ENCODE measurements at regions not wholly inside any gene's neighbourhood (a gene's known extent, or its start where the extent isn't known, plus 50 kb on each side); places are given as distances from the start of the nearest gene placed in this dataset.

DNA sequence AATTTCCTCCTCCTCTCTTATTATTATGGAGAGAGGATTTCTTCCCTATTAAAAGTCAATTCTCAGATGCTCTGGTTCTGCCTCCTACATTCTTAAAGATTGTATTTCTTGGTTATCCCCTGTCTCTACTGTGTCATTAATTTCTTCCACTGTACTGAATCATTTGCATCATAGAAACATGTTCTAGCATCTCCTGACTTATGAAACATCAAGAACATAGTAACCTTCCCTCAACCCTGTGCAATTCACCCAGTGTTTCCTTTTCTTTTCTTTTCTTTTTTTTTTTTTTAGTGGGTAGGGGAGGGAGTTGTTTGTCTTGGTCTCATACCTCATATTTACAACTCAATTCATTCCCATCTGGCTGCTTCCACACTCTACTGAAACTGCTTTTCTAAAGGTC is 288.0 kb upstream of the PLET1 start:
- no peaks in the 10 kb centered on the region for H3K4me1 Mint-ChIP-seq
- H3K4me3 Mint-ChIP-seq, result no peak overlapping the region
- peaks cover 2% of the 10 kb centered on the region for H3K9me3 Mint-ChIP-seq
- H3K36me3 Mint-ChIP-seq (ENCODE audit: low read depth), result no peaks in the 10 kb centered on the region
- TF ChIP-seq, protein P1, sequence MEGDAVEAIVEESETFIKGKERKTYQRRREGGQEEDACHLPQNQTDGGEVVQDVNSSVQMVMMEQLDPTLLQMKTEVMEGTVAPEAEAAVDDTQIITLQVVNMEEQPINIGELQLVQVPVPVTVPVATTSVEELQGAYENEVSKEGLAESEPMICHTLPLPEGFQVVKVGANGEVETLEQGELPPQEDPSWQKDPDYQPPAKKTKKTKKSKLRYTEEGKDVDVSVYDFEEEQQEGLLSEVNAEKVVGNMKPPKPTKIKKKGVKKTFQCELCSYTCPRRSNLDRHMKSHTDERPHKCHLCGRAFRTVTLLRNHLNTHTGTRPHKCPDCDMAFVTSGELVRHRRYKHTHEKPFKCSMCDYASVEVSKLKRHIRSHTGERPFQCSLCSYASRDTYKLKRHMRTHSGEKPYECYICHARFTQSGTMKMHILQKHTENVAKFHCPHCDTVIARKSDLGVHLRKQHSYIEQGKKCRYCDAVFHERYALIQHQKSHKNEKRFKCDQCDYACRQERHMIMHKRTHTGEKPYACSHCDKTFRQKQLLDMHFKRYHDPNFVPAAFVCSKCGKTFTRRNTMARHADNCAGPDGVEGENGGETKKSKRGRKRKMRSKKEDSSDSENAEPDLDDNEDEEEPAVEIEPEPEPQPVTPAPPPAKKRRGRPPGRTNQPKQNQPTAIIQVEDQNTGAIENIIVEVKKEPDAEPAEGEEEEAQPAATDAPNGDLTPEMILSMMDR (conservative IDR thresholded peaks at IDR 0.05), result no peak
- H3K27me3 Mint-ChIP-seq (ENCODE audit: low read depth), result peaks cover 5% of the 10 kb centered on the region
- no peak overlapping the region for H3K27ac Mint-ChIP-seq (ENCODE audit: unreplicated experiment)
- no peak for DNase-seq (ENCODE audit: low read depth, low spot score)

DNA sequence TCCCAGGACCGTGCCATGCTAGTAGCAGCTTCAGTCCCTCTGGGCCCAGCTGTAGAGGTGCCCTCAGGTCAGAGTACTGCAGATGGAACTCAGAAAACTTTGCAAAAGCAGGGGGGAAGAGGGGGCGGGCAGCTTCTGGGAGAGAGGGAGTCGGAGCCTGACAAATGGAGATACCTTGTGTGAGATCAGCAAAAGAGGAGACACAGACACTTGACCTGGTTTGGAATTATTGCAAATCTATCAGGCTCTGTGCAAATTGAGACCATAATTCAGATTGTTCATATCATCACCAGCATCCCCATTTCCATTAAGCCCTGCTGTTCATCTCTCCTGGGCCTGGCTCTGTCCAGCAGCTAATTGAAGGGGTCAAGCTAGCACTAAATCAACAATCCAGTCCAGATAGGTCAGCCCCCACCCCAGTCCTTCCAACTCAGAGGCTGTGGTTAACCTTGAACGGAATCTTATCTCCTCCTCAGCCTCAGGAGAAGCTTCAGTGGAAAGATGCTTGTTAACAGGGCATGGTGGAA is 292.6 kb upstream of the PLET1 start:
- TF ChIP-seq, protein P1 (conservative IDR thresholded peaks at IDR 0.05), result no peak
- H3K9me3 Mint-ChIP-seq, result peaks cover 2% of the 10 kb centered on the region

DNA sequence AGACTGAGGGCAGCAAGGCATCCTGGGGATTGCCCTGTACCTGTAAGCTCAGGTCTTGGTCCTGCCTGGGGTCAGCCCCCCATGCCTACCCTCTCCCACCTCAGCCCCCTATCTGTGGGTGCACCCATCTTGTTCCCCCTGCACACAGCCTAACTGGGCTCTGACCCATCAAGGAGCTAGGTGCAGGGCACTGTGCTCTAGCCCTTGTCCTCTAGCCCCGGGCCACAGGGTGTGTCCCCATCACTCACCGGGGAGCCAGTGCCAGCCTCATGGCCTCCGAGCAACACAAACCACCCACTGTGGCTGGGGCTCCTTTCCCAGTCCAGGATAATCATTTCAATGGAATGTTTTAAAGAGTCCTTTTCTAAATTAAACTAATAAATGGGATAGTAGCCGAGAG is 293.9 kb upstream of the PLET1 start:
- Mint-ChIP-seq H3K36me3 (ENCODE audit: low read depth) (no peaks in the 10 kb centered on the region), H3K27me3 (ENCODE audit: low read depth) (peaks cover 5% of the 10 kb centered on the region), H3K4me1 (peaks cover 4% of the 10 kb centered on the region), H3K9me3 (peaks cover 2% of the 10 kb centered on the region), H3K4me3 (no peak overlapping the region), H3K27ac (ENCODE audit: unreplicated experiment) (no peak overlapping the region)
- DNase-seq (ENCODE audit: low read depth, low spot score), result no peak
- TF ChIP-seq, protein P1 (conservative IDR thresholded peaks at IDR 0.05), result no peak

More for the DNA sequence above, 292.6 kb upstream of the PLET1 start:
- Mint-ChIP-seq H3K4me3 (no peak overlapping the region), H3K4me1 (peaks cover 4% of the 10 kb centered on the region), H3K27me3 (ENCODE audit: low read depth) (peaks cover 5% of the 10 kb centered on the region), H3K27ac (ENCODE audit: unreplicated experiment) (no peak overlapping the region), H3K36me3 (ENCODE audit: low read depth) (no peaks in the 10 kb centered on the region)
- DNase-seq (ENCODE audit: low read depth, low spot score), result no peak

DNA sequence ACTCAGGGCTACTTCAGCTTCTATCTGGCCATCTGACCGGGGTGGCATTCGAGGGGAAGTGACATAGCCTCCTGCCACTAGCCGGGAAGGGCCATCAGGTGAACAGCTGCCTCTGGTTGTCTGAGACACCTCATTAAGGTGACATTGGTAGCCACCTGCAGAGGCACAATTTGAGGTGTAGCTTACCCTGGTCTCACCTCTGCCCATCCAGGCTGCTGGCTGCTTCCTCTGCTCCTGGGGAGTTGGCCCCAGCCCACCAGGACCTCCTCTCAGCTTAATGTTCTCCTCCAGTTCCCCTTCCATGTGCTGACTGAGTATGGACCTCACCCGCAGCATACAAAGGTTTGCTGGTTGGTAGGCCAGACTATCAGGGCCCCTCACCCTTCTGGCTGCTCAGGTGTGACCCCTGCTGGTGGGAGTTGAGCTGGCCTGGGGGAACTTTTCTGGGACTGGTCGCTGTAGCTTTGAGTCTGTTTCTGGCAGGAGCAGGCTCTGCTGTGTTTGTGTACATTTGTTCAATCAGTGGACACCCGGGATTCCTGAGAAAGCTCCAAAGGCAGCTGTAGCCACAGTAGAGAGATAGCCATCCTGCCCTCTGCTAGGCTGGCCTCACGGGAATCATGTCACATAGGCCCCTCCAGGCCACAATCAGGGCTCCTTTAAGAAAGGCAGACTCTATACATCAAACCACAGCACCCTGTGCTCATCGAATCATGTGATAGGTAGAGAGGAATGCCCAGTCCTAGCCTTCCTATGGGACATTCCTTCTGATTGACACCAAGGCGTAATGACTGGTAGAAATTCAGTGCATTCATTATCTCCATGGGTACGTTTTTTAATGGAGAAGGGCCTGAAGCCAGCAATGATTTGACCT is 295.1 kb upstream of the PLET1 start:
- no peaks in the 10 kb centered on the region for H3K36me3 Mint-ChIP-seq (ENCODE audit: low read depth)
- peak; percentile 81 for DNase-seq (ENCODE audit: low read depth, low spot score)
- H3K9me3 Mint-ChIP-seq, result peaks cover 2% of the 10 kb centered on the region
- H3K4me3 Mint-ChIP-seq, result no peak overlapping the region
- peaks cover 4% of the 10 kb centered on the region for H3K4me1 Mint-ChIP-seq
- H3K27me3 Mint-ChIP-seq (ENCODE audit: low read depth), result peaks cover 5% of the 10 kb centered on the region
- TF ChIP-seq, protein P1 (conservative IDR thresholded peaks at IDR 0.05), result peak; percentile 75
- no peak overlapping the region for H3K27ac Mint-ChIP-seq (ENCODE audit: unreplicated experiment)

DNA sequence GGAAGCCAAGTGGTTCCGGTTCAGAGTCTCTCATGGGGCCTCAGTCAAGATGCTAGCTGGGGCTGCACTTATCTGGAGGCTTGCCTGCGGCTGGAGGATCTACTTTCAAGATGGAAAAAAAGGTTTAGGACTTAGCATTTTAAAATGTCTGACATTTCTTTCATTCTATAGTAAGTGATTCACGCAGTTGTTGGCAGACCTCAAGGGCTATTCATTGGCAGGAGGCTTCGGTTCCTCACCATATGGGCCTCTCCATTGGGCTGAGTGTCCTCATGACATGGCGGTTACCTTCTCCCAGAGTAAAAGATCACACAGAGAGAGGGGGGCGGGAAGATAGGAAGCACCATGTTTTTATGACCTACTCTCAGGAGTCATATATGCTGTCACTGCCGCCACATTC is 298.0 kb upstream of the PLET1 start:
- H3K4me3 Mint-ChIP-seq, result no peak overlapping the region
- TF ChIP-seq, protein P1 (conservative IDR thresholded peaks at IDR 0.05), result no peak
- no peaks in the 10 kb centered on the region for H3K27me3 Mint-ChIP-seq (ENCODE audit: low read depth)
- H3K9me3 Mint-ChIP-seq, result no peaks in the 10 kb centered on the region
- DNase-seq (ENCODE audit: low read depth, low spot score), result no peak
- H3K27ac Mint-ChIP-seq (ENCODE audit: unreplicated experiment), result no peak overlapping the region
- H3K4me1 Mint-ChIP-seq, result peaks cover 4% of the 10 kb centered on the region
- H3K36me3 Mint-ChIP-seq (ENCODE audit: low read depth), result no peaks in the 10 kb centered on the region

Data from neural crest cell (in vitro differentiated cells).